ENCODE measurements at regions not wholly inside any gene's neighbourhood (a gene's known extent, or its start where the extent isn't known, plus 50 kb on each side); places are given as distances from the start of the nearest gene placed in this dataset.

DNA sequence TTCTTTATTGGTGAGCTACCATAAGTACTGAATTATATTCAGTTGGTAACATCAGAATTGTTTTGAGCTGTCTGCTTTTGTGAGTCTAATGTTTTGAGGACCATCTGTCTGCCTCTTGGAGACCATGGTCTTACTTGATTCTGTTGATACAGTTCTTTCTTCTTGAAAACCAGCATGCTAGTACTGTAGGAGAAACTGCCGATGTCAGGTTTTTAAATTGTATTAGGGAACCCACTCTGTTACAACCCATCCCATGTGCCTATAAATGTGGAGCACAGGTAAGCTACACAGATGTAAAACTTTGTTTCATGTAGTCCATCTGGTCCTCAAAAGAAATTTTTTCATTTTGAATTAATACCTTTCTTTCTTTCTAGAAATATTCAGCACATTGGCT lies 103.4 kb upstream of the DMRTA1 start:
- DNase-seq (ENCODE audit: low read depth): no peak
- no peak overlapping the region for H3K4me3 ChIP-seq (ENCODE audit: control insufficient read depth, low read depth, low read length)
- TF ChIP-seq, protein P1, sequence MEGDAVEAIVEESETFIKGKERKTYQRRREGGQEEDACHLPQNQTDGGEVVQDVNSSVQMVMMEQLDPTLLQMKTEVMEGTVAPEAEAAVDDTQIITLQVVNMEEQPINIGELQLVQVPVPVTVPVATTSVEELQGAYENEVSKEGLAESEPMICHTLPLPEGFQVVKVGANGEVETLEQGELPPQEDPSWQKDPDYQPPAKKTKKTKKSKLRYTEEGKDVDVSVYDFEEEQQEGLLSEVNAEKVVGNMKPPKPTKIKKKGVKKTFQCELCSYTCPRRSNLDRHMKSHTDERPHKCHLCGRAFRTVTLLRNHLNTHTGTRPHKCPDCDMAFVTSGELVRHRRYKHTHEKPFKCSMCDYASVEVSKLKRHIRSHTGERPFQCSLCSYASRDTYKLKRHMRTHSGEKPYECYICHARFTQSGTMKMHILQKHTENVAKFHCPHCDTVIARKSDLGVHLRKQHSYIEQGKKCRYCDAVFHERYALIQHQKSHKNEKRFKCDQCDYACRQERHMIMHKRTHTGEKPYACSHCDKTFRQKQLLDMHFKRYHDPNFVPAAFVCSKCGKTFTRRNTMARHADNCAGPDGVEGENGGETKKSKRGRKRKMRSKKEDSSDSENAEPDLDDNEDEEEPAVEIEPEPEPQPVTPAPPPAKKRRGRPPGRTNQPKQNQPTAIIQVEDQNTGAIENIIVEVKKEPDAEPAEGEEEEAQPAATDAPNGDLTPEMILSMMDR (IDR thresholded peaks at IDR 0.05; ENCODE audit: control insufficient read depth, insufficient read depth, low read depth, low read length, missing control alignments): no peak

DNA sequence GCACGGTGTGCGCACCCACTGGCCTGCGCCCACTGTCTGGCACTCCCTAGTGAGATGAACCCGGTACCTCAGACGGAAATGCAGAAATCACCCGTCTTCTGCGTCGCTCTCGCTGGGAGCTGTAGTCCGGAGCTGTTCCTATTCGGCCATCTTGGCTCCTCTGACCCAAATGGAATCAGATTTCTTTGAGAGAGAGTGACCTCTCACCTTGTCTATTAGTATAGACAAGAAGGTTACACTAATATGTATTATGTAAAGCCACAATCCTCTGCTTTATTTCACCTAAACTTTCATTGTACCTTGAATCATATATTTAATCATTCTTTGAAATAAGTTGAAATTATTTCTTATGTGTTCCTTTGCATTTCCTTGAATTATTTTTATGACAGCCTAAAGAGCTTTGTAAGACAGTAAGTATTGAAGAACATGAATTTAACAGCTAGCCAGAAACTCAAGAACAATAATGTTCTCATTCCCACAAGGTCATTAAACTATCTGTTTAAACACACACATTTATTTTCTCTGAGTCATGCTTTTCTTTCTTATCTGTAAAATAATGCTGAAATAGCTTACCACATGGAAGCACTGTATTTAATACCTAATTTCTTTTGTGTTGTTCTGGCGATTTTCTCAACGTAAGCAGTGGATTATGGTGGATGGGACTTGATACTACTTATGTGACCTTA lies 91.8 kb upstream of the DMRTA1 start:
- DNase-seq (ENCODE audit: low read depth): no peak
- H3K4me3 ChIP-seq (ENCODE audit: control insufficient read depth, low read depth, low read length): no peak overlapping the region
- TF ChIP-seq, protein P1 (IDR thresholded peaks at IDR 0.05; ENCODE audit: control insufficient read depth, insufficient read depth, low read depth, low read length, missing control alignments): no peak

DNA sequence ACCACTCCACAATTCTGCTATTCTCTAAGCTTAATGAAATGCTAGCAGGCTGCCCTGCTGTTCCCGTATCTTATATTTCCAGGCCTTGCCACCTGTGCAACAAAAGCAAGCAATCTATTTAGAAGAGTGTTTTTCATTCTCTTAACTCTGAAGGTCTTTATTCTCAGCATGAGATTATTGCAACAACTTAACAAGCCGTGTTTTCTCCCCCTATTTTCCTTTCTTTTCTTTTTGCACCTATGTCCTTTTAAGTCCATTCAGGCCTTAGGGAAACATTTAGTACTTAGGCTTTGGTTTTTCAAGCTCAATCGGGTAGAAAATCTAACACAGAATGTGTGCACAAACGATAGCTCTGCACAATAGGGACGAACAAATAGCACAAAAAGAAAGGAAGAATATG lies 89.6 kb upstream of the DMRTA1 start:
- H3K4me3 ChIP-seq (ENCODE audit: control insufficient read depth, low read depth, low read length): no peak overlapping the region
- no peak for DNase-seq (ENCODE audit: low read depth)
- TF ChIP-seq, protein P1 (IDR thresholded peaks at IDR 0.05; ENCODE audit: control insufficient read depth, insufficient read depth, low read depth, low read length, missing control alignments): no peak

DNA sequence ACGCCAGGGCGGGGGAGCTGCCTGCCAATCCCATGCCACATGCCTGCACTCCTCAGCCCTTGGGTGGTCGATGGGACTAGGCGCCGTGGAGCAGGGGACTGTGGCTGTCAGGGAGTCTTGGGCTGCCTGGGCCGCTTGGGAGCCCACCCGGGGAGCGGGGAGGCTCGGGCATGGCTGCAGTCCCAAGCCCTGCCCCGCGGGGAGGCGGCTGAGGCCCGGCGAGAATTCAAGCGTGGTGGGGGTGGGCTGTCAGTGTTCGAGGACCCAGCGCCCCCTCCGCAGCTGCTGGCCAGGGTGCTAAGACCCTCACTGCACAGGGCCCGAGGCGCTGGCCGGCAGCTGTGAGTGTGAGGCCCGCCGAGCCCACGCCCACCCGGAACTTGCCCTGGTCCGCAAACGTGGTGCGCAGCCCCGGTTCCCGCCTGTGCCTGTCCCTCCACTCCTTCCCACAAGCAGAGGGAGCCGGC lies 83.2 kb upstream of the DMRTA1 start:
- TF ChIP-seq, protein P1 (IDR thresholded peaks at IDR 0.05; ENCODE audit: control insufficient read depth, insufficient read depth, low read depth, low read length, missing control alignments): no peak
- DNase-seq (ENCODE audit: low read depth): no peak
- H3K4me3 ChIP-seq (ENCODE audit: control insufficient read depth, low read depth, low read length): no peak overlapping the region

DNA sequence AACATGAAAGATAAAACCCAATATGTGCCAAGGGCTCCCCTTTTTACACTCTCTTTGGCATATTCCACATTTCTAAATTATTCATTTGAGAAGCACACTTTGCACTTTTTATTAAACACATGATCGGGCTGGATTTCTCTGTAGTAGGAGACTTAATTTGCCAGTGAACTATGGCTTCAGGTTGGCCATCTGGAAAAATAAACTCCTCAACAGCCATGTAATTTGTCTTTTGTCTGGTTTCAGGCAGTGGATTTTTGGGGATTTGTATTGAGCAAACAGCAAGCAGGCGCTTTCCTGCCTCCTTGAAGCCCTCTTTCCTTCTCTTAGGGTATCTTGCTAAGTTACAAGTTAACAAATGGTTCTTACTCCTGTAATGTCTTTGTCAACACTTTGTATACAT lies 73.0 kb upstream of the DMRTA1 start:
- TF ChIP-seq, protein P1 (IDR thresholded peaks at IDR 0.05; ENCODE audit: control insufficient read depth, insufficient read depth, low read depth, low read length, missing control alignments): no peak
- no peak for DNase-seq (ENCODE audit: low read depth)
- no peak overlapping the region for H3K4me3 ChIP-seq (ENCODE audit: control insufficient read depth, low read depth, low read length)

DNA sequence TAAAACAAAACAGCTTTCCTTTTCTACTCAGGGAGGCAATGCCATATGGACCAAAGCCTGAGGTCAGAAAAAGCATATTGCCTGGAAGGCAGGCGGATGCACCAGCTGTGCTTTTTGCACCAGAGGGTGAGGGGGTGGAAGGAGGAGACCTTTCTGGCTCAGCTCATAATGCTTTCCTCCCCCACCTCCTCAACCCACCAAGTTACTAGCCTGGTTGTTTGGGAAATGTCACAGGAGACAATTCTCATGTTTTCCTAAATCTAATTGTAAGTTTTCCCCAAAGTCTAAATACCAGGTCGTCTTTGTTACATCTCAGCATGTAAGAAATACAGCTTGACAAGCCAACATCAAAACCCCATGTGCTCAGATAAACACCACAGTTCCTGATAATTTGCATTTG lies 72.6 kb upstream of the DMRTA1 start:
- no peak overlapping the region for H3K4me3 ChIP-seq (ENCODE audit: control insufficient read depth, low read depth, low read length)
- TF ChIP-seq, protein P1 (IDR thresholded peaks at IDR 0.05; ENCODE audit: control insufficient read depth, insufficient read depth, low read depth, low read length, missing control alignments): no peak
- no peak for DNase-seq (ENCODE audit: low read depth)
